HEK293 (cell line): ENCODE measurements at regions not wholly inside any gene's neighbourhood (a gene's known extent, or its start where the extent isn't known, plus 50 kb on each side); places are given as distances from the start of the nearest gene placed in this dataset.

ENCODE experiments used
- CTCF ChIA-PET: fragments of 350-600 bp; formaldehyde crosslinking; extraction: SDS; loops from one replicate; lab custom pipeline; 2021; ENCODE audit warnings: antibody characterized with exemption; lab: Yijun Ruan, JAX
- POLR2A ChIA-PET: fragments of 300-600 bp; formaldehyde crosslinking; extraction: SDS; loops from one replicate; lab custom pipeline; 2020; ENCODE audit warnings: antibody characterized with exemption, inconsistent platforms; lab: Yijun Ruan, JAX
- H3K27ac ChIP-seq: fragments of 200-500 bp; sonication (Bioruptor generic); 2 replicates; pipeline ENCODE4 v1.5.1; 2014; ENCODE audit warnings: low read depth, low read length, control low read depth, inconsistent platforms; ENCODE audit errors: extremely low read depth
- H3K36me3 ChIP-seq, 2 experiments: fragments of 200-500 bp in 1 of 2; sonication (Bioruptor generic) in 1 of 2; 1 replicate in 1 of 2; 2 replicates in 1 of 2; pipeline ENCODE4 v1.5.1; 2014 to 2017; ENCODE audit warnings: inconsistent platforms in 2 of 2, low read length in 2 of 2; ENCODE audit not compliant: control insufficient read depth in 2 of 2, insufficient read depth in 1 of 2
- H3K4me1 ChIP-seq: fragments of 200-500 bp; sonication (Bioruptor generic); 2 replicates; pipeline ENCODE4 v1.5.1; 2014; ENCODE audit warnings: mild to moderate bottlenecking, low read length, inconsistent platforms; ENCODE audit not compliant: control insufficient read depth, insufficient read depth
- H3K4me3 ChIP-seq: 2 replicates; pipeline ENCODE4 v1.5.1; 2011; ENCODE audit warnings: low read depth, mild to moderate bottlenecking, control low read depth, low read length, moderate library complexity
- H3K9me3 ChIP-seq: fragments of 200-500 bp; sonication (Bioruptor generic); 2 replicates; pipeline ENCODE4 v1.5.1; 2014; ENCODE audit warnings: low read depth, low read length, inconsistent platforms; ENCODE audit not compliant: control insufficient read depth, insufficient read depth
- GLI4 ChIP-seq: fragments of 450-650 bp; formaldehyde crosslinking; IDR thresholded peaks from 2 replicates; pipeline ENCODE4 v1.5.1; 2016; ENCODE audit warnings: missing biosample characterization, missing genetic modification characterization
- SETDB1 ChIP-seq: IDR thresholded peaks from one replicate; pipeline ENCODE4 v1.6.1; 2017; ENCODE audit warnings: mild to moderate bottlenecking, low read length, moderate library complexity, mixed read lengths; ENCODE audit not compliant: insufficient read length
- ZBTB1 ChIP-seq: fragments of 450-650 bp; formaldehyde crosslinking; IDR thresholded peaks from 2 replicates; pipeline ENCODE4 v1.5.1; 2016; ENCODE audit warnings: missing biosample characterization, missing genetic modification characterization
- ZBTB48 ChIP-seq: fragments of 450-650 bp; formaldehyde crosslinking; IDR thresholded peaks from 2 replicates; pipeline ENCODE4 v1.5.1; 2016; ENCODE audit warnings: missing biosample characterization, missing genetic modification characterization
- ZNF2 ChIP-seq: fragments of 450-650 bp; formaldehyde crosslinking; IDR thresholded peaks from 2 replicates; pipeline ENCODE4 v1.5.1; 2016; ENCODE audit warnings: missing biosample characterization, missing genetic modification characterization
- ZNF302 ChIP-seq: fragments of 450-650 bp; formaldehyde crosslinking; IDR thresholded peaks from 2 replicates; pipeline ENCODE4 v1.5.1; 2016; ENCODE audit warnings: missing biosample characterization, missing genetic modification characterization, low read depth
- ZNF501 ChIP-seq: fragments of 450-650 bp; formaldehyde crosslinking; IDR thresholded peaks from 2 replicates; pipeline ENCODE4 v1.5.1; 2016; ENCODE audit warnings: missing biosample characterization, missing genetic modification characterization
- ZNF530 ChIP-seq: fragments of 450-650 bp; formaldehyde crosslinking; IDR thresholded peaks from 2 replicates; pipeline ENCODE4 v1.5.1; 2016; ENCODE audit warnings: low read depth, missing biosample characterization, missing genetic modification characterization
- ZNF677 ChIP-seq: fragments of 450-650 bp; IDR thresholded peaks from 2 replicates; pipeline ENCODE4 v1.5.0; 2018; ENCODE audit warnings: missing biosample characterization, mild to moderate bottlenecking, missing genetic modification characterization, moderate library complexity
- ZNF785 ChIP-seq: fragments of 450-650 bp; formaldehyde crosslinking; IDR thresholded peaks from 2 replicates; pipeline ENCODE4 v1.5.1; 2016; ENCODE audit warnings: missing biosample characterization, missing genetic modification characterization
- ZNF830 ChIP-seq: fragments of 450-650 bp; IDR thresholded peaks from 2 replicates; pipeline ENCODE4 v1.5.0; 2018; ENCODE audit warnings: missing biosample characterization, missing genetic modification characterization, low read depth, mild to moderate bottlenecking, moderate library complexity
- ZSCAN23 ChIP-seq: fragments of 450-650 bp; formaldehyde crosslinking; IDR thresholded peaks from 2 replicates; pipeline ENCODE4 v1.5.1; 2016; ENCODE audit warnings: missing biosample characterization, missing genetic modification characterization
- TF ChIP-seq, protein P1 (sequence below): fragments of 450-650 bp; formaldehyde crosslinking; IDR thresholded peaks from 2 replicates; pipeline ENCODE4 v1.5.1; 2016; ENCODE audit warnings: missing biosample characterization, missing genetic modification characterization
- TF ChIP-seq, protein P2 (sequence below): fragments of 450-650 bp; formaldehyde crosslinking; IDR thresholded peaks from 2 replicates; pipeline ENCODE4 v1.5.1; 2016; ENCODE audit warnings: missing biosample characterization, missing genetic modification characterization
- TF ChIP-seq, protein P3 (sequence below): fragments of 450-650 bp; IDR thresholded peaks from 2 replicates; pipeline ENCODE4 v1.5.1; 2018; ENCODE audit warnings: missing biosample characterization, missing genetic modification characterization

DNA sequence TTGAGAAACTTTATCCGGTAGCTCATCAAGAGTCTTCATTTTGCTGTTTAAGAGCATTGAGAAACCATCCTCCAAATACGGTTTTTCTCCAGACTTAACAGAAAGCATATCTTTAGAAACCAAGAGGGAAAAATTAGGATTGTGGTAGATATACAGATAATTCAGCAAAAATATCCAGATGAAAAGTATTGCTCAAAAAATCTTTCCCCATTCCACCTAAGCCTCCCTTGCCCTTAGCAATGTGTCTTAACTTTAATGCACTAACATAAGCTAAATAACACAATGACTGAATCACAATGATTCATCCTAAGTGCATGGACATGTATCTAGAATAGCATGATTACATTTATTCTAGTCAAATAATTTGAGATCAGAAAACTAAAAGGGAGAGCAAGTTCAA lies 130.3 kb upstream of the TARS1 start:
- Histone ChIP-seq H3K4me3 (no peak overlapping the region), H3K36me3 (no peaks in the 10 kb centered on the region), H3K27ac (no peak overlapping the region), H3K4me1 (no peaks in the 10 kb centered on the region), H3K9me3 (no peaks in the 10 kb centered on the region; the same call in 1 of the 2 replicates)
- ChIA-PET POLR2A (no interaction called here), CTCF (interaction anchor here (0.6 to 2.6 kb wide), 5 partner anchors 9 to 177 kb away, joined by 3 to 12 read pairs (median 4); no protein-coding TSS in a partner anchor)
- no peak for TF ChIP-seq ZNF530
- no peak for TF ChIP-seq ZNF677 (tag by site-specific recombination)
- TF ChIP-seq SETDB1: no peak
- no peak for TF ChIP-seq ZNF830
- TF ChIP-seq, protein P1, sequence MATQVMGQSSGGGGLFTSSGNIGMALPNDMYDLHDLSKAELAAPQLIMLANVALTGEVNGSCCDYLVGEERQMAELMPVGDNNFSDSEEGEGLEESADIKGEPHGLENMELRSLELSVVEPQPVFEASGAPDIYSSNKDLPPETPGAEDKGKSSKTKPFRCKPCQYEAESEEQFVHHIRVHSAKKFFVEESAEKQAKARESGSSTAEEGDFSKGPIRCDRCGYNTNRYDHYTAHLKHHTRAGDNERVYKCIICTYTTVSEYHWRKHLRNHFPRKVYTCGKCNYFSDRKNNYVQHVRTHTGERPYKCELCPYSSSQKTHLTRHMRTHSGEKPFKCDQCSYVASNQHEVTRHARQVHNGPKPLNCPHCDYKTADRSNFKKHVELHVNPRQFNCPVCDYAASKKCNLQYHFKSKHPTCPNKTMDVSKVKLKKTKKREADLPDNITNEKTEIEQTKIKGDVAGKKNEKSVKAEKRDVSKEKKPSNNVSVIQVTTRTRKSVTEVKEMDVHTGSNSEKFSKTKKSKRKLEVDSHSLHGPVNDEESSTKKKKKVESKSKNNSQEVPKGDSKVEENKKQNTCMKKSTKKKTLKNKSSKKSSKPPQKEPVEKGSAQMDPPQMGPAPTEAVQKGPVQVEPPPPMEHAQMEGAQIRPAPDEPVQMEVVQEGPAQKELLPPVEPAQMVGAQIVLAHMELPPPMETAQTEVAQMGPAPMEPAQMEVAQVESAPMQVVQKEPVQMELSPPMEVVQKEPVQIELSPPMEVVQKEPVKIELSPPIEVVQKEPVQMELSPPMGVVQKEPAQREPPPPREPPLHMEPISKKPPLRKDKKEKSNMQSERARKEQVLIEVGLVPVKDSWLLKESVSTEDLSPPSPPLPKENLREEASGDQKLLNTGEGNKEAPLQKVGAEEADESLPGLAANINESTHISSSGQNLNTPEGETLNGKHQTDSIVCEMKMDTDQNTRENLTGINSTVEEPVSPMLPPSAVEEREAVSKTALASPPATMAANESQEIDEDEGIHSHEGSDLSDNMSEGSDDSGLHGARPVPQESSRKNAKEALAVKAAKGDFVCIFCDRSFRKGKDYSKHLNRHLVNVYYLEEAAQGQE (tag by site-specific recombination): no peak
- TF ChIP-seq, protein P2, sequence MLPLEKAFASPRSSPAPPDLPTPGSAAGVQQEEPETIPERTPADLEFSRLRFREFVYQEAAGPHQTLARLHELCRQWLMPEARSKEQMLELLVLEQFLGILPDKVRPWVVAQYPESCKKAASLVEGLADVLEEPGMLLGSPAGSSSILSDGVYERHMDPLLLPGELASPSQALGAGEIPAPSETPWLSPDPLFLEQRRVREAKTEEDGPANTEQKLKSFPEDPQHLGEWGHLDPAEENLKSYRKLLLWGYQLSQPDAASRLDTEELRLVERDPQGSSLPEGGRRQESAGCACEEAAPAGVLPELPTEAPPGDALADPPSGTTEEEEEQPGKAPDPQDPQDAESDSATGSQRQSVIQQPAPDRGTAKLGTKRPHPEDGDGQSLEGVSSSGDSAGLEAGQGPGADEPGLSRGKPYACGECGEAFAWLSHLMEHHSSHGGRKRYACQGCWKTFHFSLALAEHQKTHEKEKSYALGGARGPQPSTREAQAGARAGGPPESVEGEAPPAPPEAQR (tag by site-specific recombination): no peak
- TF ChIP-seq ZNF302 (tag by site-specific recombination): no peak
- no peak for TF ChIP-seq GLI4 (tag by site-specific recombination)
- TF ChIP-seq ZBTB48 (tag by site-specific recombination): no peak

DNA sequence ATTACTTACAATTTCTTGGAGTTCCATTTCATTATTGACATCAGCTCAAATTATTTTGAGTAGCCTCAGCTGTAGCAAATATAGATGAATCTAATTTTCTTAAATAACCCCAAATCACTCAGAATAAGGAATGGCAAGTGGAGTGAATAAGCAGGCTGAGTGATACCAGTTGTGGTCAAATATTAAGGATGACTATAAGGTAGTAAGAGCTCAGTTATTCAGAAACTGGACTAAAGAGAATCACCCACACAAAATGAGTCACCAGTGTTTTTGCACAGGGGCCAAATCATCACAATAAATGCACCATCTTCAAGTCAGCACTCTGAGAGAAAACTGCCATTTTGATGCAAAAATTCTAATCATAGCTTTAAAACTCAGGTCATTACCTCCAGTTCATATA lies 128.9 kb upstream of the TARS1 start:
- ChIA-PET CTCF (interaction anchor here (0.6 to 1.7 kb wide), 3 partner anchors 13 to 604 kb away, joined by 3 to 4 read pairs (median 3); no protein-coding TSS in a partner anchor), POLR2A (no interaction called here)
- Histone ChIP-seq H3K4me3 (no peak overlapping the region), H3K4me1 (no peaks in the 10 kb centered on the region), H3K9me3 (no peaks in the 10 kb centered on the region; the same call in 1 of the 2 replicates), H3K27ac (no peak overlapping the region), H3K36me3 (no peaks in the 10 kb centered on the region)
- TF ChIP-seq ZNF501 (tag by site-specific recombination): no peak
- no peak for TF ChIP-seq ZNF2 (tag by site-specific recombination)
- TF ChIP-seq, protein P3, sequence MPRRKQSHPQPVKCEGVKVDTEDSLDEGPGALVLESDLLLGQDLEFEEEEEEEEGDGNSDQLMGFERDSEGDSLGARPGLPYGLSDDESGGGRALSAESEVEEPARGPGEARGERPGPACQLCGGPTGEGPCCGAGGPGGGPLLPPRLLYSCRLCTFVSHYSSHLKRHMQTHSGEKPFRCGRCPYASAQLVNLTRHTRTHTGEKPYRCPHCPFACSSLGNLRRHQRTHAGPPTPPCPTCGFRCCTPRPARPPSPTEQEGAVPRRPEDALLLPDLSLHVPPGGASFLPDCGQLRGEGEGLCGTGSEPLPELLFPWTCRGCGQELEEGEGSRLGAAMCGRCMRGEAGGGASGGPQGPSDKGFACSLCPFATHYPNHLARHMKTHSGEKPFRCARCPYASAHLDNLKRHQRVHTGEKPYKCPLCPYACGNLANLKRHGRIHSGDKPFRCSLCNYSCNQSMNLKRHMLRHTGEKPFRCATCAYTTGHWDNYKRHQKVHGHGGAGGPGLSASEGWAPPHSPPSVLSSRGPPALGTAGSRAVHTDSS (tag by site-specific recombination): no peak
- TF ChIP-seq ZSCAN23 (tag by site-specific recombination): no peak
- TF ChIP-seq ZNF785 (tag by site-specific recombination): no peak
- TF ChIP-seq ZBTB1: no peak
